NCI-H748 (cell line): ENCODE measurements at regions not wholly inside any gene's neighbourhood (a gene's known extent, or its start where the extent isn't known, plus 50 kb on each side); places are given as distances from the start of the nearest gene placed in this dataset.
"Not testable (repeated sequence)": the region's sequence is repeated elsewhere in the genome, so short reads cannot be mapped to it uniquely, and the experiment has no call there.

Experiments
- DNase-seq: peaks from one replicate; lab custom pipeline; 2025; ENCODE audit not compliant: unreplicated experiment; lab: John Stamatoyannopoulos, UW

- no peak for DNase-seq
These were observed 335.2 kb downstream of the LRATD1 start for GRCh38 chr2:14967729-14968128.

GRCh38 chr2:14975381-14975780 is 342.9 kb downstream of the LRATD1 start:
- no peak for DNase-seq

GRCh38 chr2:14977021-14977420 is 344.5 kb downstream of the LRATD1 start:
- DNase-seq = no peak

- no peak for DNase-seq
These were observed 346.3 kb downstream of the LRATD1 start for GRCh38 chr2:14978845-14979244.

- no peak for DNase-seq
These were observed 350.3 kb downstream of the LRATD1 start for GRCh38 chr2:14982790-14983189.

GRCh38 chr2:14988600-14988999 is 356.1 kb downstream of the LRATD1 start:
- DNase-seq = no peak

- DNase-seq = no peak
These were observed 359.2 kb downstream of the LRATD1 start for GRCh38 chr2:14991723-14992122.

- DNase-seq = no peak
These were observed 362.2 kb downstream of the LRATD1 start for GRCh38 chr2:14994721-14995120.

- no peak for DNase-seq
These were observed 364.0 kb downstream of the LRATD1 start for GRCh38 chr2:14996351-14997014.

GRCh38 chr2:14998546-14998945 is 366.0 kb downstream of the LRATD1 start:
- peak; percentile 17 for DNase-seq

- DNase-seq = no peak
These were observed 366.7 kb downstream of the LRATD1 start for GRCh38 chr2:14999114-14999661.

GRCh38 chr2:15002519-15002918 is 370.0 kb downstream of the LRATD1 start:
- DNase-seq = not testable (repeated sequence)

- DNase-seq = no peak
These were observed 374.1 kb downstream of the LRATD1 start for GRCh38 chr2:15006667-15007066.

- no peak for DNase-seq
These were observed 377.2 kb downstream of the LRATD1 start for GRCh38 chr2:15009681-15010080.

GRCh38 chr2:15010346-15010745 is 377.8 kb downstream of the LRATD1 start:
- no peak for DNase-seq

GRCh38 chr2:15018814-15019213 is 386.3 kb downstream of the LRATD1 start:
- DNase-seq = no peak

- DNase-seq = no peak
These were observed 390.7 kb downstream of the LRATD1 start for GRCh38 chr2:15023221-15023620.

GRCh38 chr2:15028406-15028805 is 395.9 kb downstream of the LRATD1 start:
- no peak for DNase-seq

GRCh38 chr2:15031745-15032240 is 399.3 kb downstream of the LRATD1 start:
- no peak for DNase-seq

GRCh38 chr2:15034246-15034645 is 401.7 kb downstream of the LRATD1 start:
- DNase-seq = no peak

- DNase-seq = no peak
These were observed 402.3 kb downstream of the LRATD1 start for GRCh38 chr2:15034860-15035259.

- peak; percentile 11 for DNase-seq
These were observed 406.1 kb downstream of the LRATD1 start for GRCh38 chr2:15038366-15039364.
